HCT116 (cell line): ENCODE measurements at regions not wholly inside any gene's neighbourhood (a gene's known extent, or its start where the extent isn't known, plus 50 kb on each side); places are given as distances from the start of the nearest gene placed in this dataset.

Source experiments
- ATAC-seq: fragments of 200-7000 bp; cut with Tn5 transposase; 2 replicates; pipeline ENCODE4 v1.9.1; 2020; ENCODE audit warnings: mild to moderate bottlenecking, moderate library complexity
- BruUV-seq: library from RNA; stranded (reverse); fragments of 400-500 nt; replicated peaks from 2 replicates; lab custom pipeline; 2021; lab: Mats Ljungman, UMichigan
- CTCF ChIA-PET: fragments of 300-600 bp; sonication (Branson Sonifier 250); formaldehyde crosslinking; loops from one replicate; lab custom pipeline; 2021; ENCODE audit warnings: antibody characterized with exemption; lab: Charles Lee
- POLR2A ChIA-PET: fragments of 300-600, 350-600 bp; sonication (Branson Sonifier 250); formaldehyde crosslinking; loops from one replicate; lab custom pipeline; 2021; ENCODE audit warnings: antibody characterized with exemption; lab: Charles Lee
- RAD21 ChIA-PET, 2 experiments: fragments of 300-600 bp; sonication (Branson Sonifier 250); formaldehyde crosslinking; loops; one replicate each; lab custom pipeline; 2023; ENCODE audit warnings: low total read pairs in 2 of 2; ENCODE audit not compliant: uncharacterized antibody in 2 of 2, unreplicated experiment in 2 of 2, low non-redundant PET in 1 of 2; lab: Charles Lee
- DNase-seq: peaks from one replicate; pipeline ENCODE4 v3.0.0-alpha.2; 2010; ENCODE audit warnings: low read depth, low spot score
- H2AFZ ChIP-seq: fragments of 200-600 bp; shearing (Covaris generic), sonication (generic); 2 replicates; pipeline ENCODE4 v1.6.1; 2017; ENCODE audit warnings: low read depth, mixed run types, mixed read lengths, antibody characterized with exemption, low read length; ENCODE audit not compliant: poor library complexity, severe bottlenecking
- H3K27ac ChIP-seq: 2 replicates; pipeline ENCODE4 v1.5.1; 2012; ENCODE audit warnings: low read depth, low read length
- H3K27me3 ChIP-seq: fragments of 200-600 bp; sonication (generic); 2 replicates; pipeline ENCODE4 v1.6.1; 2016; ENCODE audit warnings: mixed run types, low read length, mixed read lengths; ENCODE audit not compliant: insufficient read depth
- H3K36me3 ChIP-seq, 2 experiments: fragments of 200-500 bp in 1 of 2; fragments of 200-600 bp in 1 of 2; sonication (Bioruptor generic) in 1 of 2; sonication (generic) in 1 of 2; 2 replicates each; pipeline versions ENCODE4 v1.5.1 to v1.6.1; 2014 to 2016; ENCODE audit warnings: low read length in 2 of 2, inconsistent platforms in 1 of 2, mixed read lengths in 1 of 2, mixed run types in 1 of 2; ENCODE audit not compliant: insufficient read depth in 2 of 2, control insufficient read depth in 1 of 2
- H3K4me1 ChIP-seq, 2 experiments: fragments of 200-600 bp in 1 of 2; sonication (generic) in 1 of 2; 2 replicates each; pipeline versions ENCODE4 v1.5.1 to v1.6.1; 2012 to 2017; ENCODE audit warnings: low read length in 2 of 2, inconsistent platforms in 1 of 2, mild to moderate bottlenecking in 1 of 2, mixed read lengths in 1 of 2, mixed run types in 1 of 2, moderate library complexity in 1 of 2; ENCODE audit not compliant: insufficient read depth in 2 of 2, control insufficient read depth in 1 of 2
- H3K4me2 ChIP-seq: fragments of 200-600 bp; sonication (generic); 2 replicates; pipeline ENCODE4 v1.6.1; 2017; ENCODE audit warnings: mixed run types, low read length, mixed read lengths
- H3K4me3 ChIP-seq, 2 experiments: fragments of 200-600 bp in 1 of 2; sonication (generic) in 1 of 2; replicated peaks in 1 of 2; 2 replicates each; pipeline ENCODE4 v1.5.1; 2011 to 2016; ENCODE audit warnings: low read length in 2 of 2, control low read depth in 1 of 2, low read depth in 1 of 2, mild to moderate bottlenecking in 1 of 2, mixed read lengths in 1 of 2, mixed run types in 1 of 2
- H3K79me2 ChIP-seq: fragments of 200-600 bp; sonication (generic); 2 replicates; pipeline ENCODE4 v1.6.1; 2017; ENCODE audit warnings: mild to moderate bottlenecking, mixed run types, low read length, moderate library complexity, mixed read lengths; ENCODE audit not compliant: insufficient read depth
- H3K9ac ChIP-seq: fragments of 200-600 bp; sonication (generic); 2 replicates; pipeline ENCODE4 v1.6.1; 2016; ENCODE audit warnings: low read length, mixed read lengths
- H3K9me2 ChIP-seq: fragments of 200-600 bp; sonication (generic), shearing (Covaris generic); 2 replicates; pipeline ENCODE4 v1.6.1; 2017; ENCODE audit warnings: mixed run types, mild to moderate bottlenecking, moderate library complexity; ENCODE audit not compliant: insufficient read depth
- H3K9me3 ChIP-seq, 2 experiments: fragments of 200-500 bp in 1 of 2; fragments of 200-600 bp in 1 of 2; sonication (Bioruptor generic) in 1 of 2; sonication (generic) in 1 of 2; 2 replicates each; pipeline ENCODE4 v1.6.1; 2014 to 2017; ENCODE audit warnings: low read length in 2 of 2, mixed read lengths in 2 of 2, inconsistent platforms in 1 of 2, low read depth in 1 of 2, mild to moderate bottlenecking in 1 of 2, mixed run types in 1 of 2, moderate library complexity in 1 of 2; ENCODE audit not compliant: control insufficient read depth in 1 of 2, insufficient read depth in 1 of 2
- H4K20me1 ChIP-seq: fragments of 200-600 bp; sonication (generic), shearing (Covaris generic); 2 replicates; pipeline ENCODE4 v1.6.1; 2017; ENCODE audit warnings: mixed run types, mild to moderate bottlenecking, moderate library complexity; ENCODE audit not compliant: insufficient read depth
- CBX3 ChIP-seq: IDR thresholded peaks from 2 replicates; pipeline ENCODE4 v1.6.1; 2012; ENCODE audit warnings: low read depth
- CEBPB ChIP-seq: IDR thresholded peaks from 2 replicates; pipeline ENCODE4 v1.6.1; 2012; ENCODE audit warnings: low read depth
- ELF1 ChIP-seq: IDR thresholded peaks from 2 replicates; pipeline ENCODE4 v1.6.1; 2012; ENCODE audit warnings: low read depth, borderline replicate concordance
- EZH2 ChIP-seq: fragments of 200-600 bp; sonication (generic); IDR thresholded peaks from 2 replicates; pipeline ENCODE4 v1.6.1; 2017; ENCODE audit warnings: antibody characterized with exemption, mixed run types
- POLR2A ChIP-seq: IDR thresholded peaks from 2 replicates; pipeline ENCODE4 v1.7.0; 2011; ENCODE audit warnings: borderline replicate concordance; ENCODE audit not compliant: insufficient read depth, insufficient read length; ENCODE audit errors: extremely low read depth
- POLR2AphosphoS5 ChIP-seq: IDR thresholded peaks from 2 replicates; pipeline ENCODE4 v1.6.1; 2011; ENCODE audit warnings: mild to moderate bottlenecking, low read depth, low read length, moderate library complexity
- SP1 ChIP-seq: IDR thresholded peaks from 2 replicates; pipeline ENCODE4 v1.6.1; 2012; ENCODE audit warnings: low read depth
- YY1 ChIP-seq: IDR thresholded peaks from 2 replicates; pipeline ENCODE4 v1.6.1; 2011; ENCODE audit warnings: low read length, low read depth, moderate library complexity, mild to moderate bottlenecking; ENCODE audit not compliant: insufficient replicate concordance; ENCODE audit errors: extremely low read depth
- ZFX ChIP-seq: fragments of 450-650 bp; IDR thresholded peaks from 2 replicates; pipeline ENCODE4 v1.6.1; 2017
- intact Hi-C: fragments of 100-400 bp; cut with micrococcal nuclease; formaldehyde crosslinking; loops from 2 replicates; pipeline ENCODE4 v1.10.0; 2022

DNA sequence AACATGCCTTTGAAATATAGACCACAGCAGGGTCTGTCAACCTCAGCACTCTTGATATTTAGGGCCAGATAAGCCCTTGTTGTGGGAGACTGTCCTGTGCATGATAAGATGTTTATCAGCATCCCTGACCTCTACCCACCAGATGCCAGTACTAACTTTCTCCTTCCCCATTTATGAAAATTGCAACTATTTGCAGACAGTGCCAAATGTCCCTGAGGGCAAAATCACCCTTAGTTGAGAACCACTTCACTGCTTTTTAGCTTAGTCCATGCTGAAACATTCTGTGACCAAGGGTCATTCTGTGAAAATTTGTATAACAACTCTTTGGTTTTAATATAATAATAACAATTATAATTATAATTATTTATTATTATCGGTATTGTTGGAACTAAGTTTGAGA lies 1032.4 kb downstream of the MCTP2 start (continued):
- TF ChIP-seq POLR2AphosphoS5 (no peak), SP1 (no peak), ZFX (no peak), POLR2A (no peak)
- TF ChIP-seq, all 23 proteins: peak for 0

DNA sequence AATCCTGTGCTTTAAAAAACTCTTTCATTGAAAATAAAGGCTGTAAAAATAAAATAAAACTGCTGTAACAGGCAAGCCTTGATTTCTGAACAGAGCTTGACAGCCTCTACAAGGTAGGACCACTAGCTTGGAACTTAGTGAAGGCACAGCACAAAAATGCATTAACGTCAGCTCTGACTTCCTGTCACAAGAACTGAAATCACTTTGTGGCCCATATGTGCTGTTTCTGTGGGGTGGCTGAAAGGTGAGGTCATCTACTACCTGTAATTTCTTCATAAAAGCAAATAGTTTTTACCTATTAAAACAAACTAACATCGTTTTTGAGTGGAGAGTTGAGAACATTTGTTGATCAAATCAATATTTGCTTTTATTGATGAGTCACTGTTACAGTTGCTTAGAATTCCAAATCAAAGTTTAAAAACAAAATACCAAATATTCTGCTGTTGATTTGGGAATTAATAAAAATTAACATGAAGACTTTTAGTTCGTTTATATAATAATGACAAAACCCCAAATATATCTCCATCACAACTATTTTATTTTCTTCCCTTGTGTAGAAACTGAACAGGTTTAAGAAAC lies 1034.1 kb downstream of the MCTP2 start:
- Histone ChIP-seq H3K9ac (no peak overlapping the region), H3K36me3 (no peaks in the 10 kb centered on the region), H3K4me1 (no peaks in the 10 kb centered on the region), H3K27me3 (no peaks in the 10 kb centered on the region), H3K9me3 (no peaks in the 10 kb centered on the region)
- TF ChIP-seq EZH2 = no peak
- TF ChIP-seq CBX3 = no peak
- no peak for TF ChIP-seq YY1
- TF ChIP-seq POLR2A = no peak
- TF ChIP-seq CEBPB = no peak
- TF ChIP-seq ELF1 = no peak
- no peak for TF ChIP-seq POLR2AphosphoS5
- no peak for TF ChIP-seq SP1
- TF ChIP-seq, all 23 proteins: peak for 0
- ChIA-PET POLR2A (interaction anchor here (0.6 kb wide), 1 partner anchor 12 kb away, joined by 4 read pairs; no protein-coding TSS in a partner anchor), RAD21 (no interaction called here), CTCF (no interaction called here)
- DNase-seq = no peak
- intact Hi-C loops = no loop called here
- H3K27ac ChIP-seq = no peak overlapping the region
- H3K79me2 ChIP-seq = no peaks in the 10 kb centered on the region
- H3K4me3 ChIP-seq = no peak overlapping the region
- H4K20me1 ChIP-seq = no peaks in the 10 kb centered on the region
- H3K9me2 ChIP-seq = no peaks in the 10 kb centered on the region
- no TSS peak for BruUV-seq
- no peak overlapping the region for H2AFZ ChIP-seq
- H3K4me2 ChIP-seq = no peak overlapping the region
- no peak for ATAC-seq
